T-helper 1 cell treated with Interleukin-12 subunit alpha and Interleukin-12 subunit beta and Interleukin-4 antibody, amounts not matched to agents 30 ng/mL and 1 ng/mL, for 36 hours (primary cell): ENCODE measurements at regions not wholly inside any gene's neighbourhood (a gene's known extent, or its start where the extent isn't known, plus 50 kb on each side); places are given as distances from the start of the nearest gene placed in this dataset.
"Not testable (repeated sequence)": the region's sequence is repeated elsewhere in the genome, so short reads cannot be mapped to it uniquely, and the experiment has no call there.

Experiments
- intact Hi-C: fragments of 100-400 bp; cut with micrococcal nuclease; formaldehyde crosslinking; loops from one replicate; pipeline ENCODE4 v1.15.1; 2024

GRCh38 chr14:71803539-71804260 is 128.5 kb upstream of the RGS6 start:
- intact Hi-C loops, result no loop called here

DNA sequence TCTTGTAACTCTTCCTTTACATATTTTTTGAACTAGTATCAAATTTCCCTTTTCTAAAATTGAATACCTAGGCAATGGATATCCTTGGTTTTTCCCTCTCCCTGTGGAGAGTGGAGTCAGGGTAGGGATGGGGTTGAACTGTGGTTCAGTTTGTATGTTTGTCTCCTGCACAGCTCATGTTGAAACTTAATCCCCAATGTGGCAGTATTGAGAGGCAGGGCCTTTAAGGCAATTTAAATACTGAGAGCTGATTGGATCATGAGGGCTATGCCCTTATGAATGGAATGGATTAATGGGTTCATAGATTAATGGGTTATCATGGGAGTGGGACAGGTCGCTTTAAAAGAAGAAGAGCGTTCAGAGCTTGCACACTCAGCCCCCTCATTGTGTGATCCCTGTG is 127.2 kb upstream of the RGS6 start:
- intact Hi-C loops, result no loop called here

GRCh38 chr14:71807049-71807448 is 125.2 kb upstream of the RGS6 start:
- intact Hi-C loops, result not testable (repeated sequence)

- intact Hi-C loops, result not testable (repeated sequence)
Measured at GRCh38 chr14:71810800-71811199, 121.4 kb upstream of the RGS6 start.

DNA sequence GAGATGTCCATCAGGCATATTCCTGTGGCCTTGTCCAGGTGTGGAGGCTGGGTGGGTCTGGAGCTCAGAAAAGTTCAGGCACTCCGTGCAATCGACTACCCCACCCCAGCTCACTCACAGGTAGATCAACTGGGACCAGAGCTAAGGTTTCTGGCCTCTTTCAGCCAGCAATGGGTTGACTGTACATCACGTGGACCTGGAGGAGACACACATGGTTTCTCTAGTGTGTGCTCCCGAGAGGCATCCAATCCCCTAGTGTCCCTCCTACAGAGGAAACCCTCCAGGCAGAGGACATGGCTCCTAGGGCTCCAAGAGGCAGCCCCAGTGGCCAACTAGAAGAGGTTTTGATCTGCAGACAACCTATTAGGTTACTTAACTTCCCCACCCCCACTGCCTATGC is 119.5 kb upstream of the RGS6 start:
- intact Hi-C loops, result no loop called here

GRCh38 chr14:71815110-71815509 is 117.1 kb upstream of the RGS6 start:
- intact Hi-C loops, result no loop called here

- intact Hi-C loops, result no loop called here
Measured at GRCh38 chr14:71824816-71825215, 107.4 kb upstream of the RGS6 start.

DNA sequence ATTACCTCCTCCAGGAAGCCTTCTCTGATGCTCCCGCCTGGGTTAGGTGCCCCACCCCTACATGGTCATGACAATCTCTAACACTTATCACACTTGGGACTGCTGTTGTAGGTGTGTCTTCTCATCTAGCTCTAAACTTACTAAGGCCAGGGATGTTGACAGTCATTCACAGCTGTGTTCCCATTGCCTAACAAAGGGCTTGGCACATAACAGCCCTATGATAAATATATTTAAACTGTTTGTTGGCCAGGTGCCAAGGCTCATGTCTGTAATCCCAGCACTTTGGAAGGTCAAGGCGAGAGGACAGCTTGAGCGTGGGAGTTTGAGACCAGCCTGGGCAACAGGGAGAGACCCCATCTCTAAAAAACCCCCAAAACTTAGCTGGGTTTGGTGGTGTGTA is 98.8 kb upstream of the RGS6 start:
- intact Hi-C loops, result no loop called here

GRCh38 chr14:71834284-71835204 is 97.7 kb upstream of the RGS6 start:
- intact Hi-C loops, result no loop called here

GRCh38 chr14:71852181-71852580 is 80.0 kb upstream of the RGS6 start:
- intact Hi-C loops, result loop anchor here (10.0 kb wide), 2 partner anchors 87 to 527 kb away; partner anchors contain the start of gene SIPA1L1

DNA sequence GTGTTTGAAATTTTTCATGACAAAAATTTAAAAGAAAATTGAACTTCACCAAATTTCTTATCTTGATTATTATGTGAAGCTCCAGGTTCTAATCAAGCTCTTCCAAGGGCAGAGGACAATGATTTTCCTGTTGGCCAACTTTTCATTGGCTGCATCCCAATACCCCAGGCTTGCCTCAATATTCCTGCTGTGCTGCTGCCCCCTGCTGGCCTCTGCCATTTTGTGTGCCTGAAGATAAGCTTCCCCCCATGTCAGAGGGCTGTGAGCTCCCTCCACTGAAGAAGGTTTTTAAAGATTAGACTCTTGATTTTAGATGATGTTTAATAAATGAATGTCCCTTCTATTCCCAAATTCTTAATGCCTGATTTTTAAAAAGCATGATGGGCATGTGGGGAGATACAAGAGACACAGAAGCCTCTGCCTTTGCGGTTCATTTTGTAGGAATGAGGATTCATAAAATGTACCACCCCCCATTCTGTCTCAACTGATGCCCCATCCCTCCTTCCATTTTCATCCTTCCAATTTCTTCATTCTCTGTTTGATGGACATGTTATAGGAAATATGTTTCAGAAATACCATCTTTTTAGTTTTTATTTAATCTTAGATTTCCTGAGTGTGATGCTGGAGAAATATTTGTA is 76.7 kb upstream of the RGS6 start:
- intact Hi-C loops, result loop anchor here (1.0 to 10.0 kb wide), 3 partner anchors 91 to 751 kb away; partner anchors contain the start of gene SIPA1L1

DNA sequence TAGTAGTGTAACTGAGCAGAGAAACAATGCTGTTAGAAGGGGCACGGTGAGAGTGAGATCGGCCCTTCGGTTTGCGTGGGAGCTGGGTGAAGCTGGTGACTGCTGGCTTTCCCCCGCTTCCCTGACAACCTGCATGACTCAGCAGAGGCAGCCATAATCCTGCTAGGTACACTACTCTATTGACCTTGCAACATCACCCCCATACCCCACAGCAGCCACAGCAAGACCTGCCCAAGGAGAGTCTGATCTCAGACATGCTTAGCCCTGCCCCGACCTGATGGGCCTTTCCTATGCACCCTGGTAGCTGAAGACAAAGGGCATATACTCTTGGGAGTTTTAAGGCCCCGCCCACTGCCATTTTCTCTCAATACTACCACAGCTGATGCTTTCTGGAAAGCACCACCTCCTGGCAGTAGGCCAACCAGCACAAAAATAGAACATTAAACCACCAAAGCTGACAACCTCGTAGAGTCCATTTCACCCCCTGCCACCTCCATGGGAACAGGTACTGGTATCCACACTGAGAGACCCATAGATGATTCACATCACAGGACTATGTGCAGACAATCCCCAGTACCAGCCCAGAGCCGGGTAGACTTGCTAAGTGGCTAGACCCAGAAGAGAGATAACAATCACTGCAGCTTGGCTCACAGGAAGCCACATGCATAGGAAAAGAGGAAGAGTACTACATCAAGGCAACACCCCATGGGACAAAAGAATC is 75.9 kb upstream of the RGS6 start:
- intact Hi-C loops, result loop anchor here (10.0 kb wide), 2 partner anchors 92 to 532 kb away; partner anchors contain the start of gene SIPA1L1

- intact Hi-C loops, result no loop called here
Measured at GRCh38 chr14:71863049-71863448, 69.2 kb upstream of the RGS6 start.

DNA sequence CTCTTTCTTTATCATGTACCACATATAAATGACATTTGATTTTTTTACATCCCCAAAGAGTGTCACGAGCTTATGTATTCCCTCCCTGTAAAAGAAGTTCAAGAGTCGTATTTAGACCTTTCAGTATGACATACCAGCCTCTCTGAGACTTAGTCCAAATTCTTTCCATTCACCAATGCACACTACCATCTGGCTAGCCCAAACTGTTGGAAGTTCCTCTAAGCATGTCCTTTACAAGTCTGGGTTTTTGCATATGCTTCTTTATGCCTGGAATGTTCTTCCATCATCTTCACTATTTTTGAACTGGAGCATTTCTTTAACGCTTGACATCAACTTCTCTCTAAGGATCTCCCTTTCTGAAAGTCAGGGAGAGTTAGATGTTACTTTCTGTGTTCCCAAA is 68.5 kb upstream of the RGS6 start:
- intact Hi-C loops, result no loop called here
